Effector CD8-positive, alpha-beta T cell (primary cell): ENCODE measurements at regions not wholly inside any gene's neighbourhood (a gene's known extent, or its start where the extent isn't known, plus 50 kb on each side); places are given as distances from the start of the nearest gene placed in this dataset.
A peak's percentile ranks its signal among the peaks of the same experiment; 100 is the strongest.

Source experiments
- DNase-seq: peaks from one replicate; lab custom pipeline; 2025; lab: John Stamatoyannopoulos, UW

GRCh38 chr18:46265196-46266156 is 161.3 kb downstream of the HAUS1 start:
- no peak for DNase-seq

DNA sequence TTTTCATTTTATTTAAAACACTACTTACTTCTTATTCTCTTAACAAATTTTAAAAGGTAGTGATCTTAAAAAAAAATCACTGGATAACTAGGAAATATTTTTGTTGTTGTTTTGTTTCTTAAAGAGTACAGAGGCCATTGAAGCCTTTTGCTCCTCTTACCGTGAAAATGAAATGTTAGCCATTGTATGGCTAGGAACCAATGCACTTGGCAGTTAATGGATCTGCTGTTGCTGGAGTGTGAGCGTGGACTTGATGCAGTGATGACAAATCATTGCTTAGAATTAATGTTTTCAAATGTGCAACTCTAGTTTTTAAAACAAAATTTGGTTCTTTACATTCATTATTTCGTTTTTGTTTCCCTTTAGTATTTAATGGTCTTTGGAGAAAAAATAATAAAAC is 162.3 kb downstream of the HAUS1 start:
- no peak for DNase-seq

- no peak for DNase-seq
Measured at GRCh38 chr18:46268671-46269070, 164.5 kb downstream of the HAUS1 start.

DNA sequence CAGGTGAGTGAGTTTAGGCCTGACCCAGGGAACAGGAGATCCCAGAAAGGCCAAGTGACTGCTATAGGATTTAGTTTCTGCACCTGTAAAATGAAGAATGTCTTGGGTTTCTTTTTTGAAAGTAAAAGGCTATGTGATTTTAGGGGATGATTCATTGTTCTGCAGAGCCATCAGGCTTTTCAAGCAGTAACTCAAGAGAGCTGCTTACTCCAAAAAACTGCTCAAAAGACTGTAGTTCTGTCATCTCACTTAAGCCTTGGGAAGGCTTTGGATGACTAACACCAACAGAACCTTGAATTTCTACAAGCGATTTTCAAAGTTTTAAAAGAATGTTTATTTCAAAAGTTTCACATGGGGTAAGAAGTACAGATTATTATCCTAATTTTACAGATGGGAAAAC is 165.1 kb downstream of the HAUS1 start:
- DNase-seq = no peak

- no peak for DNase-seq
Measured at GRCh38 chr18:46271488-46271887, 167.3 kb downstream of the HAUS1 start.

DNA sequence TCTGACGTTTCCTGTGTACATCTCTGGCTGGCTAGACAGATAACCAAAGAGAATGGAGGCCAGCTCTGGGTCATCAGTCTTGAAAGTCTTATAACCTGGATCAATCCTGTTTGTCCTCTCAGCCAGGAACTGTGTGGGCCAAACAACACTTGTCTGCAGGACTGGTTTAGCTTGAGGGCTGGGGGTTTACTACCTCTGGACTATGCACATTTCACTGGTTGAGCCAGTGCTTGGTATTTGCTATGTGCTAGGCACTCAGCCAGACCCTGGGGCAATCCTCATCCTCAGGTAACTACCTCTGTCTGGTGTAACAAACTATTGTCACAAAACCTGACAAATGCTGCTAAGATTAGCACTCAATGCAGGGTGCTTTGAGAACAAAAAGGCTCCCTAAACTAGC is 169.7 kb downstream of the HAUS1 start:
- no peak for DNase-seq

DNA sequence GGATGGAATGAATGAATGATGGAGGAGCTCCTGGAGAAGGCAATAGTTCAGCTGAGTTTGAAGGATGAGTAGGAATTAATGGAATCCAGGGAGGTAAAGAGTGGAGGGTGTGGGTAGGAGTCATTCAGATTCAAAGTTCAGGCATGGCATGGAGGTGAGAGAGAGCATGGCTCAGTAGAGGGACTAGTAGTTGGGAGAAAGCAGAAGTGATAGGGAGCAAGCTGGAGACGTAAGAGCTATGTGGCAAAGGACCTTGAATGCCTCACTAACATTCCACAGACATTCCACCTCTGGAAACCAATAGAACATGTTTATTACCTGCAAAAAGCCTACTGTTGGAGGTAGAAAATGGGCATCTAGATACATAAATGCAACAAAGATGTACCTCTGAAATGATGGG is 170.1 kb downstream of the HAUS1 start:
- DNase-seq = no peak

DNA sequence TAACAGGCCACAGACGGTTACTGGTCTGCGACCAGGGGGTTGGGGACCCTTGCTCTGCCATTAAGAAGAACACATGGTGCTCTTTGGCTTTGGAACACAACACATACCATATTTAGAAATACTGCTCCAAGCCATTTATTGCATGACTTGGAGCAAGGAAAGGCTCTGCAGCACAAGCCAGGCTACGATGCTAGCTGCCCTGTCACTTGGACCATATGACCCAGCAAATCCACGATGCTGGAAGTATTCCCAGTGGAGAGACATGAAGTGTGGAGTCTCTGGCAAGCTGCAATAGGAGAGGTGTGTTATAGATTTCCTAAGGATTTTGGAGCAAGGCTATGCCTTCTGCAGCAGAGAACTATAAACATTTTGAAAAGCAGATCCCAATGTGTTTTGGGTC is 171.2 kb downstream of the HAUS1 start:
- DNase-seq = no peak

GRCh38 chr18:46276748-46277147 is 172.6 kb downstream of the HAUS1 start:
- no peak for DNase-seq

GRCh38 chr18:46278481-46279465 is 174.6 kb downstream of the HAUS1 start:
- no peak for DNase-seq

DNA sequence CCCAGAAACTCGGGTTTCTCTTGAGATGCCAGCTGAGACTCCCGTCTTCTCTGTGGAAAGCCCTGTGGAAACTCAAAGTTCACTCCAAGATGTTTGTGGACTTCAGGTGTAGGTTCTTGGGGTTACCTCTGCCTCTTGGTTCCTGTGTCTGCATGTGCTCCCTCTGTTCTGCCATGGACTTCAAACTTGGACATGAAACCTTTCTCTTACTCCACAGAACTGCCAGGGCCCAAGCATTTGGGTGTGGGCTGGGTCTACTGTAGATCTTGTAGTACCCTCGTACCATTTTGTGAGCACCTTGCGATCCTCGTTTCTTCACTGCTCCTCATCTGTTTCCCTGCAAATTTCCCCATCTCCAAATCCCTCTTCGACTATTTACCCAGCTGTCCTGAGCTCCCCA is 175.5 kb downstream of the HAUS1 start:
- no peak for DNase-seq

- DNase-seq = peak; percentile 10
Measured at GRCh38 chr18:46281185-46282176, 177.3 kb downstream of the HAUS1 start.

- no peak for DNase-seq
Measured at GRCh38 chr18:46282177-46282570, 178.0 kb downstream of the HAUS1 start.

- DNase-seq = no peak
Measured at GRCh38 chr18:46282646-46283045, 178.5 kb downstream of the HAUS1 start.

- DNase-seq = no peak
Measured at GRCh38 chr18:46283268-46283667, 179.1 kb downstream of the HAUS1 start.

GRCh38 chr18:46283895-46284295 is 179.7 kb downstream of the HAUS1 start:
- DNase-seq = no peak

- DNase-seq = no peak
Measured at GRCh38 chr18:46289463-46289862, 185.3 kb downstream of the HAUS1 start.

DNA sequence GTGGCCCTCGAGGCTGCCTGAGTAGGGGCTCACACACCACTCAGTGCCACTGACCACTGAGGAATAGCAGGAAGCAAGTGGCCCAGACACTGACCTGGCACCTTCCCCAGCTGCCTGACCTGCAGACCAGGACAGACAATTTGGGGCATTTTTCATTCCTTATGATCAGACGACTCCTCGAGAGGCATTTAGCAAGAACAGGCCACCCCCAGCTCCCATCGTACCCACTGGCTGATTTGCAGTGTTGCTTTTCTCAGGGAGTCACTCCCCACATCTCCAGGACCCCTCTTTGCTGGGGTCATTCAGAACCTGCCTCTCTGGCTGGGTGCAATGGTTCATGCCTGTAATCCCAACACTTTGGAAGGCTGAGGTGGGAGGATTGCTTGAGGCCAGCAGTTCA is 185.7 kb downstream of the HAUS1 start:
- no peak for DNase-seq

GRCh38 chr18:46290440-46291020 is 186.3 kb downstream of the HAUS1 start:
- DNase-seq = no peak

- no peak for DNase-seq
Measured at GRCh38 chr18:46291149-46291548, 187.0 kb downstream of the HAUS1 start.

DNA sequence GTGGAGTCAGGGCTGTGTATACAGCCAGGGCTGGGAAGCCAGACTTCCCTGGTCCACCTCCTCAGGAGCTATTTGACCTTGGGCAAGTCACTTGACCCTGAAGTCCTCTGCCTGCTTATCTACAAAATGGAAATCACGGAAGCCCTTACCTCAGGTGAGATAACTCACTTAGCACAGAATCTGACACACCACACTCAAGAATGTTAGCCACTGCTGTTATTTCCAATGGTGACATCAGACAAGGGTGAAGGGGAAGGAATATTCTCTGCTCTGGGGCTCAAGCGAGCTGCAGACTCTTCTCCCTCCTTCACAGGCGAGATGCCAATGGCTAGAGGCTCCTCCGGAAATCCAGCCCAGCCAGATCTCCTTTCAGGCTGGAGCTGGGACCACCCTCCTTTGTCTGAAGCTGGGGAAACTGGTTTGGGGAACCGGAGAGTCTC is 189.6 kb downstream of the HAUS1 start:
- no peak for DNase-seq
